GM12872 (cell line): ENCODE measurements at regions not wholly inside any gene's neighbourhood (a gene's known extent, or its start where the extent isn't known, plus 50 kb on each side); places are given as distances from the start of the nearest gene placed in this dataset.

Experiments
- TF ChIP-seq, protein P1 (sequence below): IDR thresholded peaks from 3 replicates; pipeline ENCODE4 v1.5.1; 2011; ENCODE audit warnings: low read depth, mild to moderate bottlenecking, low read length, moderate library complexity; ENCODE audit not compliant: insufficient read depth

DNA sequence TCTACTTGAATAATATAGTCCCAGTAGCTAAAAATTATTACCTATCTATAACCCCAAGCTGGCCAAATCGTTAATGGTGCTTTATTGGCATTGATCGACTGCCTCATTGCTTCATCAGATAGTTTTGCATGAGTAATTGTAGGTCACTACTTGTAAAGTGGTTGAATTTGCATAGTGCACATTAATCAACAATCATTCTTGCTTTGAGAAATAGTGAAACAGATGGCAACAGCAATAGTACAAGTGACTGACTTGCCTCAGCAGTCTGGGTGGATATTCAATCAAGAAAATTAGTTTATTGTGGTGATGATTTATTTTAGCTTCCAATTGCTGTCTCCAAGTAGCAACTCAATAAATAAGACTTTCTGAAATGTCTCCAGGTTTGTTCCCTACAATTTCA is 117.8 kb upstream of the NRXN1 start:
- TF ChIP-seq, protein P1, sequence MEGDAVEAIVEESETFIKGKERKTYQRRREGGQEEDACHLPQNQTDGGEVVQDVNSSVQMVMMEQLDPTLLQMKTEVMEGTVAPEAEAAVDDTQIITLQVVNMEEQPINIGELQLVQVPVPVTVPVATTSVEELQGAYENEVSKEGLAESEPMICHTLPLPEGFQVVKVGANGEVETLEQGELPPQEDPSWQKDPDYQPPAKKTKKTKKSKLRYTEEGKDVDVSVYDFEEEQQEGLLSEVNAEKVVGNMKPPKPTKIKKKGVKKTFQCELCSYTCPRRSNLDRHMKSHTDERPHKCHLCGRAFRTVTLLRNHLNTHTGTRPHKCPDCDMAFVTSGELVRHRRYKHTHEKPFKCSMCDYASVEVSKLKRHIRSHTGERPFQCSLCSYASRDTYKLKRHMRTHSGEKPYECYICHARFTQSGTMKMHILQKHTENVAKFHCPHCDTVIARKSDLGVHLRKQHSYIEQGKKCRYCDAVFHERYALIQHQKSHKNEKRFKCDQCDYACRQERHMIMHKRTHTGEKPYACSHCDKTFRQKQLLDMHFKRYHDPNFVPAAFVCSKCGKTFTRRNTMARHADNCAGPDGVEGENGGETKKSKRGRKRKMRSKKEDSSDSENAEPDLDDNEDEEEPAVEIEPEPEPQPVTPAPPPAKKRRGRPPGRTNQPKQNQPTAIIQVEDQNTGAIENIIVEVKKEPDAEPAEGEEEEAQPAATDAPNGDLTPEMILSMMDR: no peak

DNA sequence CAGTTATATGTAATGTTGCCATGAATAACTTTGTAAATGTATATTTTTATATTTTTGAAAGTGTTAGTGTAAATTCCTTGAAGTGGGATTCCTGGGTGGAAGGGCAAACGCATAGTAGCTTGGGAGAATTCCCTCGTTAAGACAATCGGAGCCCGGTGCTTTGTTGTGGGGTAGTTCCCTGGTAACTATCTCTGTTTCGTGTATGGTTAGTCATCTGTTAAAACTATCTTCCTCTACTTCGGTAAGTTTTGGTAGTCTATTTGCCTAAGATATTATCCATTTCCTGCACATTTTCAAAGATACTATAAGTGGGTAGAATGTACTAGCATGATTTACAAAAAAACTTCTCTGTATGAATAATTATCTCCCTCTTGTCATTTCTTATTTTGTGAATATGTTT is 113.8 kb upstream of the NRXN1 start:
- TF ChIP-seq, protein P1: no peak

DNA sequence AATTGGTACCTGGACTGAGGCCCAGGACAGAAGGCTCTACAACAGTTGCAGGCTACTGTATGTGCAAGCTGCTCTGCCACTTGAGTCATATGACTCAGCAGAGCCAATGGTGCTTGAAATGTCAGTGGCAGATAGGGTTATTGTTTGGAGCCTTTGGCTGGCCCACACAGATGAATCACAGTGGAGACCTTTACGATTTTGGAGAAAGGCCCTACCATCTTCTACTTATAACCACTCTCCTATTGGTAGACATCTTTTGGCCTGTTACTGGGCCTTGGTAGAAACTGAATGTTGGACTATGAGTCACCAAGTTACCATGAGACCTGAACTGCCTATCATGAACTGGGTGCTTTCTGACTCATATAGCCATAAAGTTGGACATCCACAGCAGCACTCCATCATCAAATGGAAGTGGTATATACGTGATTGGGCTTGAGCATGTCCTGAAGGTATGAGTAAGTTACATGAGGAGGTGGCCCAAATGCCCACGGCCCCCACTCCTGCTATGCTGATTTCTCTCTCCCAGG is 88.9 kb upstream of the NRXN1 start:
- TF ChIP-seq, protein P1: no peak

DNA sequence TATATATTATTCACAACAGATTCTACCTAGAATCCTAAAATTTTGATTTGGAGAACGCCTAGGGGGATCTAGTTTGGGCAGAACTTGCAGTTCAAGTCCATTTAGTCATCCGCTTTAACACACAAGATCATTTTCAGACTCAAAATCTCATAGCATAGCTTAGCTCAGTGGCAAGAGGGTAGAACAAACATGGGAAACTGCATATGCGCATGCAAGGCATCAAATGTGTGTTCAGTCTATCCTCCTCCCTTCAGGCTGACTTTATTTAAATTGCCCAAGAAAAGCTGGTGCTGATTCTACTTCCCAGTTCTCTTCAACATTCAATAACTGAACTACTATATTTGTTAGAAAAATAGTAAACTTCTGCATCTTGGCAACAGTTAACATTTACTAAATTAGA is 79.6 kb upstream of the NRXN1 start:
- TF ChIP-seq, protein P1: no peak

DNA sequence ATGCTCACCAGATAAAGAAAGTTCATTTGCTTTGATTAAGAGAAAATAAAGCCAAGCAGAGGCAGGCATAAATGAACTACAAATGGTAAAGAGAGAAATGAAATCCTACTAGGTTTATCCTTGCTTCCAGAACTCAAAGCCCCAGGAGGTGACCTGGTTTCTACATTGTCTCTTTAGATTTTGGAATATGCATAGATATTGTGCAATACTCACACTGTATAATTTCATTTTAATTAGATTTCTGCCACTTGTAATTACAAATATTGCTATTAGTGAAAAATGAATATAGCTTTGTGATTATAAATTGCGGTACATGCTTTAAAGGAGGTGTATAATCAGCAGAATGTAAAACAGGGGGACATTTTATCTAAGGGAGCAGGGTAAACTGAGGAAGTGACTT is 76.9 kb upstream of the NRXN1 start:
- TF ChIP-seq, protein P1: no peak

DNA sequence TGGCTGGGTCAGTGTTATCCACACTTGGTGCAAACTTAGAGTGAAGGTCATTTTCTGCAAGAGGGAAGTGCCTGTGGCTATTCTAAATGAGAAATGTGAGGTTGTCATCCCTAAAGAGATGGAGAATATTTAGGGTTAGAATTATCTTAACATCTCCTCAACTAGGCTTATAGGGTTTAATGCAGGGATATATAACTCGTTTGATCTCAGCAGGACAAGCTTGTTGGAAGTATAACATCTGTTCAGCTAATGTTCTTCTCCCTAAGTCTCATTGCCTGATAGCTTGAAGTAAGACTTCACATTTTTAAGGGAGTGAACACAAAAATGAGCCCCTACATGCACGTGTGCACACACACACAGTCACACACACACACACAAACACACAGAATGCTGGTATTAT is 75.9 kb upstream of the NRXN1 start:
- TF ChIP-seq, protein P1: no peak

DNA sequence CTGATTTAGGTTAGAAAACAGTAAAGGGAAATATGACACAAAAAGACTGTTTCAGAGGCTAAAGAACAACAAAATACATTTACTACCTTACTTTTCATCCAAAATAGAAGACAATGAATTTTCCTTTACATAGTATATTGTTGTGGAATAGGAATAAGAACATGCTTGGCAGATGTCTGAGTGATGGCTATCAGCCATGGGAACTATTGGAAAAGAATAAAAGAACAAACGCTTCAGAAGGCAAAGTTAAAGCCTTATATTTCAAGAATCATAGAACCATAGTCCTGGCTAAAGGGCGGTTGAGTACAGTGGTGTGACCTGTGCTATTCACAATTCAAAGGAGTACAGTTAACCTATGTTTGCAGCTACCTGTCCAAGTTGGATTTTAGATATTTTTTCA is 73.9 kb upstream of the NRXN1 start:
- TF ChIP-seq, protein P1: no peak
